ENCODE measurements at regions not wholly inside any gene's neighbourhood (a gene's known extent, or its start where the extent isn't known, plus 50 kb on each side); places are given as distances from the start of the nearest gene placed in this dataset.

DNA sequence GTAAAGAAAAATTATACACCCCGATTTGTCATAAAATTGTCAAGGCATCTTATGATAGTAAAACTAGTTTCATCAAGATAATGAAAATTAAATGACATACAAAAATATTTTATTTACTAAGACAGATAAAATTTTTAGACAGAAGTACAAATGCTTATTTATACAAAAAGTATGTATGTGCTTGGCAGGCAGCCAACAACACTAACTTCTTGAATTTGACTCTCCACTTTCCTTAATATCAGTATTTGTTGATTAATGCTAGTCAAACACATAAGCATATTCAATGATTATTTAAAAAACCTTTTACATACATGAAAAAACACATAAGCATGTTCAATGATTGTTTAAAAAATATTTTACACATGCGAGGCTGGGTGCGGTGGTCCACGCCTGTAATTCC, 1079.9 kb upstream of the CDH6 start:
- POLR2A ChIA-PET: no interaction called here
- intact Hi-C loops (cut with micrococcal nuclease): no loop called here

More for the DNA sequence above, 1079.9 kb upstream of the CDH6 start:
- Histone ChIP-seq H3K36me3 (ENCODE audit: control insufficient read depth in 2 of 2, extremely low read depth in 1 of 2, insufficient read depth in 2 of 2, low read length in 2 of 2) (no peaks in the 10 kb centered on the region), H3K9me1 (replicated peaks; ENCODE audit: control insufficient read depth, extremely low read depth, insufficient read depth, low read length) (no peaks in the 10 kb centered on the region), H3K9me3 (replicated peaks; ENCODE audit: control insufficient read depth, insufficient read depth, low read length) (peaks cover 1% of the 10 kb centered on the region), H2AFZ (ENCODE audit: low read depth, low read length) (no peak overlapping the region), H3K4me2 (ENCODE audit: insufficient read depth, low read length) (no peak overlapping the region), H3K27ac (ENCODE audit: insufficient read depth, low read depth, low read length) (no peak overlapping the region), H3K4me1 (ENCODE audit: control insufficient read depth, extremely low read depth, insufficient read depth, low read length) (no peaks in the 10 kb centered on the region), H3K79me2 (ENCODE audit: control insufficient read depth, insufficient read depth, low read length) (no peaks in the 10 kb centered on the region), H3K9ac (replicated peaks; ENCODE audit: extremely low read depth, insufficient read depth, low read length) (no peak overlapping the region), H3K27me3 (ENCODE audit: control insufficient read depth in 2 of 2, insufficient read depth in 2 of 2, low read length in 2 of 2) (no peaks in the 10 kb centered on the region), H3K4me3 (replicated peaks in 1 of 3; ENCODE audit: insufficient read depth in 1 of 3, low read depth in 1 of 3, low read length in 3 of 3) (no peak overlapping the region), H4K20me1 (replicated peaks; ENCODE audit: control insufficient read depth, extremely low read depth, insufficient read depth, low read length) (no peaks in the 10 kb centered on the region)
- DNase-seq (ENCODE audit: low read depth, low spot score) (no peak), FAIRE-seq (no peak)
- dilution Hi-C loops (cut with MboI; ENCODE audit: extremely low pct_ligation_motif_present, low sequenced_read_pairs): no loop called here
- no peak for TF ChIP-seq CTCF (IDR thresholded peaks at IDR 0.05; ENCODE audit: extremely low read depth in 1 of 2, insufficient read depth in 1 of 2, low read depth in 1 of 2, low read length in 2 of 2)
- no peak for TF ChIP-seq EZH2 (IDR thresholded peaks at IDR 0.05; ENCODE audit: borderline replicate concordance, low read depth, low read length, severe bottlenecking)
- TF ChIP-seq POLR2AphosphoS5 (IDR thresholded peaks at IDR 0.05; ENCODE audit: insufficient read depth, low read depth, low read length): no peak
- TF ChIP-seq MAX (IDR thresholded peaks at IDR 0.05; ENCODE audit: insufficient read depth, insufficient read length): no peak
- no peak for TF ChIP-seq POLR2A (IDR thresholded peaks at IDR 0.05; ENCODE audit: low read depth, low read length)
- TF ChIP-seq GATA2 (IDR thresholded peaks at IDR 0.05; ENCODE audit: insufficient read depth, insufficient read length, low read depth, low read length): no peak
- no peak for TF ChIP-seq FOS (IDR thresholded peaks at IDR 0.05; ENCODE audit: borderline replicate concordance, insufficient read depth, low read length)
- TF ChIP-seq MYC (IDR thresholded peaks at IDR 0.05; ENCODE audit: low read depth, low read length): no peak
- no peak for TF ChIP-seq JUN (IDR thresholded peaks at IDR 0.05; ENCODE audit: borderline replicate concordance, insufficient read depth, insufficient read length, low read depth)
- CTCF ChIA-PET: interaction anchor here (0.7 kb wide), 1 partner anchor 948 kb away, joined by 3 read pairs; no protein-coding TSS in a partner anchor
- no TSS peak for BruUV-seq (replicated peaks)

All from endothelial cell of umbilical vein (primary cell).